ENCODE measurements at regions not wholly inside any gene's neighbourhood (a gene's known extent, or its start where the extent isn't known, plus 50 kb on each side); places are given as distances from the start of the nearest gene placed in this dataset.
A peak's percentile ranks its signal among the peaks of the same experiment; 100 is the strongest.

- H3K79me2 ChIP-seq (ENCODE audit: insufficient read depth, low read length): no peaks in the 10 kb centered on the region
- H3K9ac ChIP-seq (ENCODE audit: low read depth, low read length): no peak overlapping the region
- no peak overlapping the region for H3K27ac ChIP-seq (ENCODE audit: low read length)
- no peaks in the 10 kb centered on the region for H3K27me3 ChIP-seq (ENCODE audit: insufficient read depth, low read length, poor library complexity)
- H3K4me2 ChIP-seq (ENCODE audit: insufficient read depth, low read length): no peak overlapping the region
- no peak overlapping the region for H3K4me3 ChIP-seq (ENCODE audit: low read depth in 1 of 2, low read length in 2 of 2)
- no peaks in the 10 kb centered on the region for H3K9me3 ChIP-seq (ENCODE audit: insufficient read depth, low read length, severe bottlenecking)
- TF ChIP-seq EZH2 (IDR thresholded peaks at IDR 0.05; ENCODE audit: borderline replicate concordance, low read depth, low read length, severe bottlenecking) (no peak), CTCF (IDR thresholded peaks at IDR 0.05; ENCODE audit: borderline replicate concordance, extremely low read depth, low read length, poor library complexity, severe bottlenecking) (no peak)
- no peak for ATAC-seq (ENCODE audit: insufficient read depth, low read depth)
- no peak overlapping the region for H2AFZ ChIP-seq (ENCODE audit: low read depth, low read length)
- H4K20me1 ChIP-seq (ENCODE audit: insufficient read depth, low read length): no peaks in the 10 kb centered on the region
- no peak for DNase-seq
- H3K36me3 ChIP-seq (ENCODE audit: insufficient read depth, low read length): no peaks in the 10 kb centered on the region
- H3K4me1 ChIP-seq (ENCODE audit: insufficient read depth, low read length): no peaks in the 10 kb centered on the region
Observed at GRCh38 chr3:104974316-104974715, 392.4 kb upstream of the ALCAM start.

GRCh38 chr3:104977719-104978118 is 389.0 kb upstream of the ALCAM start:
- Histone ChIP-seq H2AFZ (ENCODE audit: low read depth, low read length) (no peak overlapping the region), H3K4me2 (ENCODE audit: insufficient read depth, low read length) (no peak overlapping the region), H3K9ac (ENCODE audit: low read depth, low read length) (no peak overlapping the region), H3K27ac (ENCODE audit: low read length) (no peak overlapping the region), H3K4me1 (ENCODE audit: insufficient read depth, low read length) (no peaks in the 10 kb centered on the region), H3K27me3 (ENCODE audit: insufficient read depth, low read length, poor library complexity) (no peaks in the 10 kb centered on the region), H3K4me3 (ENCODE audit: low read depth in 1 of 2, low read length in 2 of 2) (no peak overlapping the region), H3K9me3 (ENCODE audit: insufficient read depth, low read length, severe bottlenecking) (no peaks in the 10 kb centered on the region), H3K79me2 (ENCODE audit: insufficient read depth, low read length) (no peaks in the 10 kb centered on the region), H4K20me1 (ENCODE audit: insufficient read depth, low read length) (no peaks in the 10 kb centered on the region), H3K36me3 (ENCODE audit: insufficient read depth, low read length) (no peaks in the 10 kb centered on the region)
- ATAC-seq (ENCODE audit: insufficient read depth, low read depth) (no peak), DNase-seq (no peak)
- TF ChIP-seq EZH2 (IDR thresholded peaks at IDR 0.05; ENCODE audit: borderline replicate concordance, low read depth, low read length, severe bottlenecking): no peak
- TF ChIP-seq CTCF (IDR thresholded peaks at IDR 0.05; ENCODE audit: borderline replicate concordance, extremely low read depth, low read length, poor library complexity, severe bottlenecking): no peak

GRCh38 chr3:104982130-104982529 is 384.6 kb upstream of the ALCAM start:
- H4K20me1 ChIP-seq (ENCODE audit: insufficient read depth, low read length): no peaks in the 10 kb centered on the region
- no peak overlapping the region for H2AFZ ChIP-seq (ENCODE audit: low read depth, low read length)
- no peaks in the 10 kb centered on the region for H3K36me3 ChIP-seq (ENCODE audit: insufficient read depth, low read length)
- no peak overlapping the region for H3K9ac ChIP-seq (ENCODE audit: low read depth, low read length)
- TF ChIP-seq CTCF (IDR thresholded peaks at IDR 0.05; ENCODE audit: borderline replicate concordance, extremely low read depth, low read length, poor library complexity, severe bottlenecking) (no peak), EZH2 (IDR thresholded peaks at IDR 0.05; ENCODE audit: borderline replicate concordance, low read depth, low read length, severe bottlenecking) (no peak)
- no peak overlapping the region for H3K4me2 ChIP-seq (ENCODE audit: insufficient read depth, low read length)
- DNase-seq (no peak), ATAC-seq (ENCODE audit: insufficient read depth, low read depth) (no peak)
- no peaks in the 10 kb centered on the region for H3K4me1 ChIP-seq (ENCODE audit: insufficient read depth, low read length)
- H3K79me2 ChIP-seq (ENCODE audit: insufficient read depth, low read length): no peaks in the 10 kb centered on the region
- no peaks in the 10 kb centered on the region for H3K9me3 ChIP-seq (ENCODE audit: insufficient read depth, low read length, severe bottlenecking)
- H3K27ac ChIP-seq (ENCODE audit: low read length): no peak overlapping the region
- H3K27me3 ChIP-seq (ENCODE audit: insufficient read depth, low read length, poor library complexity): no peaks in the 10 kb centered on the region
- H3K4me3 ChIP-seq (ENCODE audit: low read depth in 1 of 2, low read length in 2 of 2): no peak overlapping the region

GRCh38 chr3:104987859-104988258 is 378.9 kb upstream of the ALCAM start:
- ATAC-seq (ENCODE audit: insufficient read depth, low read depth): no peak
- no peak overlapping the region for H3K4me3 ChIP-seq (ENCODE audit: low read depth in 1 of 2, low read length in 2 of 2)
- no peaks in the 10 kb centered on the region for H3K27me3 ChIP-seq (ENCODE audit: insufficient read depth, low read length, poor library complexity)
- H3K36me3 ChIP-seq (ENCODE audit: insufficient read depth, low read length): no peaks in the 10 kb centered on the region
- H3K9me3 ChIP-seq (ENCODE audit: insufficient read depth, low read length, severe bottlenecking): no peaks in the 10 kb centered on the region
- no peaks in the 10 kb centered on the region for H3K79me2 ChIP-seq (ENCODE audit: insufficient read depth, low read length)
- no peak overlapping the region for H3K9ac ChIP-seq (ENCODE audit: low read depth, low read length)
- peak; percentile 16 for TF ChIP-seq CTCF (IDR thresholded peaks at IDR 0.05; ENCODE audit: borderline replicate concordance, extremely low read depth, low read length, poor library complexity, severe bottlenecking)
- no peak for TF ChIP-seq EZH2 (IDR thresholded peaks at IDR 0.05; ENCODE audit: borderline replicate concordance, low read depth, low read length, severe bottlenecking)
- no peak overlapping the region for H3K27ac ChIP-seq (ENCODE audit: low read length)
- H3K4me1 ChIP-seq (ENCODE audit: insufficient read depth, low read length): no peaks in the 10 kb centered on the region
- no peak overlapping the region for H3K4me2 ChIP-seq (ENCODE audit: insufficient read depth, low read length)
- H2AFZ ChIP-seq (ENCODE audit: low read depth, low read length): no peak overlapping the region
- DNase-seq: no peak
- H4K20me1 ChIP-seq (ENCODE audit: insufficient read depth, low read length): no peaks in the 10 kb centered on the region
